ENCODE measurements at regions not wholly inside any gene's neighbourhood (a gene's known extent, or its start where the extent isn't known, plus 50 kb on each side); places are given as distances from the start of the nearest gene placed in this dataset.

DNA sequence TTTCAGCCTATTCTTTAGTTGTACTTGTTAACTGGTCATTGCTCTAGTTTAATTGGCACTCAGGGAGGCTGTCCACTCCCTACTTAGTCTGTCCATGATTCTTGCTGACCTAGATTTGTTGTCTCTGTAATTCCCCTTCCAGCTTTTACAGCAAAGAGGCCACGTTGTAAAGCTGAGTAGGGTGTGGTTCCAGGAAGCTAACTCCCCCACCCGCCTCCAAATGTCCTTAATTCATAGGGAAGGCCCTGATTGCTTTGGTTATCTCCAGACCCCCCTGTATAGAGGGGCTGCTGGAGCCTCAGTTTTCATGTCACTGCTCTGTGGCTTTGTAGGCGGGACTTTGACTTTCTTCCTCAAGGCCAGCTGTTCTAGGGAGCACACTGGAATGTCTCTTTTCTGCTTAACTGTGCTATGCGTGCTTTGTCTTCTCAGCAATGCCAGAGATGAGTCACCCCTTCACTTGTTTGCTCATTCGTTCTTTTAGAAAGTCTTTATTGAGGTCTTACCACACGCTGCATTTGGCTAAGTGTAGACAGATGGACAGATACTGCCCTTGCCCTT is 175.1 kb upstream of the JAG1 start:
- in situ Hi-C loops (cut with MboI; ENCODE audit: low sequenced_read_pairs, unreplicated experiment): no loop called here
- DNase-seq (ENCODE audit: low spot score): no peak
- TF ChIP-seq, protein P1, sequence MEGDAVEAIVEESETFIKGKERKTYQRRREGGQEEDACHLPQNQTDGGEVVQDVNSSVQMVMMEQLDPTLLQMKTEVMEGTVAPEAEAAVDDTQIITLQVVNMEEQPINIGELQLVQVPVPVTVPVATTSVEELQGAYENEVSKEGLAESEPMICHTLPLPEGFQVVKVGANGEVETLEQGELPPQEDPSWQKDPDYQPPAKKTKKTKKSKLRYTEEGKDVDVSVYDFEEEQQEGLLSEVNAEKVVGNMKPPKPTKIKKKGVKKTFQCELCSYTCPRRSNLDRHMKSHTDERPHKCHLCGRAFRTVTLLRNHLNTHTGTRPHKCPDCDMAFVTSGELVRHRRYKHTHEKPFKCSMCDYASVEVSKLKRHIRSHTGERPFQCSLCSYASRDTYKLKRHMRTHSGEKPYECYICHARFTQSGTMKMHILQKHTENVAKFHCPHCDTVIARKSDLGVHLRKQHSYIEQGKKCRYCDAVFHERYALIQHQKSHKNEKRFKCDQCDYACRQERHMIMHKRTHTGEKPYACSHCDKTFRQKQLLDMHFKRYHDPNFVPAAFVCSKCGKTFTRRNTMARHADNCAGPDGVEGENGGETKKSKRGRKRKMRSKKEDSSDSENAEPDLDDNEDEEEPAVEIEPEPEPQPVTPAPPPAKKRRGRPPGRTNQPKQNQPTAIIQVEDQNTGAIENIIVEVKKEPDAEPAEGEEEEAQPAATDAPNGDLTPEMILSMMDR (IDR thresholded peaks at IDR 0.05; ENCODE audit: borderline replicate concordance, control extremely low read depth, extremely low read depth, insufficient read depth, missing control alignments): no peak

DNA sequence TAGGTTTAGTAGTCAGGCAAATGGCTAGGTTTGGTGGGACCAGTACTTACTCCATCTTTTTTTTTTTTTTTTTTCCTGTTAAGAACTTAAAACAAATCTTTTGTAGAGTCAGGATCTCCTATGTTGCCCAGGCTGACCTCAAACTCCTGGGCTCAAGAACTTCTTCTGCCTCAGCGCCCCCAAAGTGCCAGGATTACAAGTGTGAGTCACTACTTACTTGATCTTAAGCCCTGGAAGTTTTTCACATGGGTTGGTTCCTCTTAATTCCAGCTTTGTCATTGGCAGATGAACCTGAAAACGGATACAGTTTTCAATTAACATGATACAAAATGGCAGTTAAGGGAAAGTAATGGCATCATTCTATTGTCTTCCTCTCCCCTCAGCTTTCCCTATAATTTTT is 179.4 kb upstream of the JAG1 start:
- TF ChIP-seq, protein P1 (IDR thresholded peaks at IDR 0.05; ENCODE audit: borderline replicate concordance, control extremely low read depth, extremely low read depth, insufficient read depth, missing control alignments): no peak
- DNase-seq (ENCODE audit: low spot score): no peak
- in situ Hi-C loops (cut with MboI; ENCODE audit: low sequenced_read_pairs, unreplicated experiment): no loop called here

DNA sequence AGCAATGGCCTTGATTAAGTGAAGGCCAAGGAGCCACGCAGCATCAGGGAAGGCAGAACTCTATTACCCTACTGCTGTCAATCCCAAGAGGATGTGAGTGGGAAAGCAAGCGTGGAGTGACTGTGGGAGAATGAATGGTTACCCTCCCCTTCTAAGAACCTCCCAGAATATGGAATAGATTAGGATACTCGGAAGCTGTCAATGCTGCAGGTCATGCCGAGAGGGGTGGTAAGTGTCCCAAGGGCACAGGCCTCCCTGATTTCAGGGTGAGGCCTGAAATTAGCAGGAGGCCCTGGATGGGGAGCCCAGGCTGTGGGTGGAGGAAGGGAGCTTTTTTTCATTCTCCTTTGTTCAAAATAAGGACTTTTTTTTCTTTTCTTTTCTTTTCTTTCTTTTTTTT is 179.9 kb upstream of the JAG1 start:
- TF ChIP-seq, protein P1 (IDR thresholded peaks at IDR 0.05; ENCODE audit: borderline replicate concordance, control extremely low read depth, extremely low read depth, insufficient read depth, missing control alignments): no peak
- in situ Hi-C loops (cut with MboI; ENCODE audit: low sequenced_read_pairs, unreplicated experiment): no loop called here
- DNase-seq (ENCODE audit: low spot score): no peak

DNA sequence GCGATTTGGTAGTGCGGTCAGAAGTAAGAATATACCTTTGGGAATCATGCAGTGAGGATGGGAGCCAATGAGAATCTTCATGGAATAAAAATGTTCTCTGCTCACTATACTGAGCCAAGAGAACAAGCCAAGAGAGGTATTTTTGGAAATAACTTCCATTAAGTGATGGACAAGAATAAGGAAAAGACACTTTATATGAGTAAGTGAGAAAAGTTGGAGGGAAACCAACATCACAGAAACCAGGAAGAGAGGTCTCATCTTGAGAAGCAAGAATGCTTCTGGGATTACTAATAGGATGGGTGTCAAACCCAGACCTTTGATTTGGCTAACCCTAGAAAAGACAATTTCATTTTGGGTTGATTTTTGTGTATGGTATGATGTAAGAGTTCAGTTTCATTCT is 181.2 kb upstream of the JAG1 start:
- in situ Hi-C loops (cut with MboI; ENCODE audit: low sequenced_read_pairs, unreplicated experiment): no loop called here
- TF ChIP-seq, protein P1 (IDR thresholded peaks at IDR 0.05; ENCODE audit: borderline replicate concordance, control extremely low read depth, extremely low read depth, insufficient read depth, missing control alignments): no peak
- no peak for DNase-seq (ENCODE audit: low spot score)

DNA sequence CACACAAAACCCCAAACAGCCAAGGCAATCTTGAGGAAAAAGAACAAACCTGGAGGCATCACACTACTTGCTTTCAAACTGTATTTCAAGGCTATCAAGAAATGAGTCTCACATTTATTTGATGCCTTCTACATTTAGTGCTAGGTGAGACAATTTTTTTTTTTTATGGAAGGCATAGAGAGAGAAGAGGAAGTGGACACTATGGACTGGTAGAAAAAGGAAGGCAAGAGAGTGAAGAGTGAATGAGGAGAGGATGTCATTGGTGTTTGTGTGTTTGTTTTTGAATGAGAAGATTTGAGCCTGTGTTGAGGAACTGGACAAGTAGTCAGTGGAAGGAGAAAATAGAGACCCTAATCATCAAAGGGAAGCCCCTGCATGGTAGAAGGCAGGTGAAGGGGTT is 182.0 kb upstream of the JAG1 start:
- TF ChIP-seq, protein P1 (IDR thresholded peaks at IDR 0.05; ENCODE audit: borderline replicate concordance, control extremely low read depth, extremely low read depth, insufficient read depth, missing control alignments): no peak
- in situ Hi-C loops (cut with MboI; ENCODE audit: low sequenced_read_pairs, unreplicated experiment): no loop called here
- DNase-seq (ENCODE audit: low spot score): no peak

DNA sequence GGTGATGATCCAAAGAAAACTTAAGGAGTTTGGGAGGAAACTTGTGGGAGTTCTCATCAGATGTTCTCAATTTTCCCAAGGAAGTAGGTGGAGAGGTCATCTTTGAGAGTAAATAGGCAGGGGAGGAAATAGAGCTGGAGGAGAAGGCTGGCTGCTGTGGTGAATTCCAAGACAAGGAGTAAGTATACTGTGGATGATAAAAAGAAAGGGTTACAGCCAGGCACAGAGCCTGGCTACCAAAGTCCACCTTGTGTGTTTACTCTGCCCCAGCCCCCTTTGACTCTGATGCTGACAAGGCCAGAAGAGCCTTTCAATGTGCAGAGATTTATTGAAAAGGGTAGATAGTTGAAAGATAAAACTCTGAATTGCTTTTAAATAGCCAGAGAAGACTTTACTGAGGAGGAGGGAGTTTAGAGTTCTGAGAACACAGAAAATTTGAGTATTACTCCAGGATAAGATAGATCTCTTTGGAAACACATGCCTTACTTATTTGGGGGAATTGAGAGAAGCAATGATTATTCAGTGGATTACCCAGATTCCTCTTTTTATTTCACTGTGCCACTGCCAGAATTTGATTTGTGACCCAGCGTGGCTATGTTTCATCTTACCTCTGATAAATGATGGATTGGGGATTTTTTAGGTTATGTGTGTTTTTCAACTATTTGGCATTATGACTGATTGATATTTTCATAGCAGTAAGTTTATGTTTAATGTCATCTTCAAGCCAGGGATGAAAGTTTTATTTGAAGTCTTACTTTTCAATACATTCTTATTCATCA is 182.6 kb upstream of the JAG1 start:
- TF ChIP-seq, protein P1 (IDR thresholded peaks at IDR 0.05; ENCODE audit: borderline replicate concordance, control extremely low read depth, extremely low read depth, insufficient read depth, missing control alignments): no peak
- DNase-seq (ENCODE audit: low spot score): no peak
- in situ Hi-C loops (cut with MboI; ENCODE audit: low sequenced_read_pairs, unreplicated experiment): no loop called here

Measured in GM13976 (cell line).